ENCODE measurements at regions not wholly inside any gene's neighbourhood (a gene's known extent, or its start where the extent isn't known, plus 50 kb on each side); places are given as distances from the start of the nearest gene placed in this dataset.

- DNase-seq (ENCODE audit: low read depth) = no peak
- no peak for TF ChIP-seq CTCF (IDR thresholded peaks at IDR 0.05; ENCODE audit: insufficient read depth, low read depth, low read length)
- H3K4me3 ChIP-seq (ENCODE audit: low read depth, low read length) = no peak overlapping the region
These were observed 448.1 kb downstream of the ADAMTS20 start for GRCh38 chr12:43103866-43104265.

GRCh38 chr12:43102546-43103264 lies 449.3 kb downstream of the ADAMTS20 start:
- DNase-seq (ENCODE audit: low read depth) = no peak
- TF ChIP-seq CTCF (IDR thresholded peaks at IDR 0.05; ENCODE audit: insufficient read depth, low read depth, low read length) = no peak
- H3K4me3 ChIP-seq (ENCODE audit: low read depth, low read length) = no peak overlapping the region

- no peak for DNase-seq (ENCODE audit: low read depth)
- no peak for TF ChIP-seq CTCF (IDR thresholded peaks at IDR 0.05; ENCODE audit: insufficient read depth, low read depth, low read length)
- no peak overlapping the region for H3K4me3 ChIP-seq (ENCODE audit: low read depth, low read length)
These were observed 451.8 kb downstream of the ADAMTS20 start for GRCh38 chr12:43100231-43100630.

- TF ChIP-seq CTCF (IDR thresholded peaks at IDR 0.05; ENCODE audit: insufficient read depth, low read depth, low read length) = no peak
- DNase-seq (ENCODE audit: low read depth) = peak; percentile 10
- no peak overlapping the region for H3K4me3 ChIP-seq (ENCODE audit: low read depth, low read length)
These were observed 452.3 kb downstream of the ADAMTS20 start for GRCh38 chr12:43099691-43100163.

GRCh38 chr12:43098766-43099550 lies 453.0 kb downstream of the ADAMTS20 start:
- DNase-seq (ENCODE audit: low read depth) = no peak
- no peak overlapping the region for H3K4me3 ChIP-seq (ENCODE audit: low read depth, low read length)
- no peak for TF ChIP-seq CTCF (IDR thresholded peaks at IDR 0.05; ENCODE audit: insufficient read depth, low read depth, low read length)

GRCh38 chr12:43098071-43098470 lies 453.9 kb downstream of the ADAMTS20 start:
- DNase-seq (ENCODE audit: low read depth) = no peak
- H3K4me3 ChIP-seq (ENCODE audit: low read depth, low read length) = no peak overlapping the region
- no peak for TF ChIP-seq CTCF (IDR thresholded peaks at IDR 0.05; ENCODE audit: insufficient read depth, low read depth, low read length)

Data from fibroblast of villous mesenchyme (primary cell).